ENCODE measurements at regions not wholly inside any gene's neighbourhood (a gene's known extent, or its start where the extent isn't known, plus 50 kb on each side); places are given as distances from the start of the nearest gene placed in this dataset.

DNA sequence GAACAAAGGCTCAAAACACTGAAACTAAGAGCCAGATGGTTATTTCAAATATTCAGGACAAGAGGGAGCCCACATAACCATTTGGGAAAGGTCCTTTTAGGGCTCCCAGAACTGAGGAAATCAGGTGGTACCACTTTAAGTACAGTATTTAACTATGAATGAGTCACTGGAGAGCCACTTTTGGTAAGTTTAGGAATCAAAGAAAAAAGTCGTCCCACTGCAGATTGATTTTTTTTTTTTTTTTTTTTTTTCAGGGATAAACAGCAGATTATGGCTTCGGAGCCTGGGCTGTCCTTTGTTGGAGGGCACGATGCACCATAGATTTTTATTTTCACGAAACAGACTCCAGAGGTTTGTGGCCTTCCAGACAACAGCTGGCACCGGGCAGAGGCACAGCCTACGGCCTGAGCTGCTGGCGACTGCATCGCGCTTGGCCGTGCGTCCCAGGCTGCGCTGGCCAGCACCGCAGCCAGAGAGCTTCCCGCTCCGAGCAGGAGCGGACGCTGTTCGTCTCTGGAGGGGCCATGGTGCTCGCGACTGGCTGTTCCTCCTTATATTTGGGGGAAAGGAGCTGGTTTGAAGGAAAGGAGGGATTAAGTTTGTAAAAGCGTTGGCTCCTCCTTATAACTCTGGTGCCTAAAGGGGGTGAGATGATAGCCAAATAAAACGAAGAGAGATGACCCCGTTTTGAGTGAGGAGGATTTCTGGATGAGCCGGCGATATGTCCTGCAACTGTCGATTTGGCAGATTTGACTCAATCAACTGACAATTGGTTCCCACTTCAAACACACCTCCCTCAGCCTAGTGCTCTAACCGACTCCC, 152.9 kb upstream of the GOLIM4 start:
- DNase-seq (no peak), ATAC-seq (ENCODE audit: low read depth) (no peak)
- intact Hi-C loops (cut with micrococcal nuclease): no loop called here
- no peaks in the 10 kb centered on the region for H3K36me3 Mint-ChIP-seq (ENCODE audit: low read depth)
- no peak overlapping the region for H3K27ac Mint-ChIP-seq
- peaks cover 25% of the 10 kb centered on the region for H3K27me3 Mint-ChIP-seq
- no peaks in the 10 kb centered on the region for H3K9me3 Mint-ChIP-seq
- H3K4me3 Mint-ChIP-seq: peak overlapping the region; percentile 75
- TF ChIP-seq, protein P1, sequence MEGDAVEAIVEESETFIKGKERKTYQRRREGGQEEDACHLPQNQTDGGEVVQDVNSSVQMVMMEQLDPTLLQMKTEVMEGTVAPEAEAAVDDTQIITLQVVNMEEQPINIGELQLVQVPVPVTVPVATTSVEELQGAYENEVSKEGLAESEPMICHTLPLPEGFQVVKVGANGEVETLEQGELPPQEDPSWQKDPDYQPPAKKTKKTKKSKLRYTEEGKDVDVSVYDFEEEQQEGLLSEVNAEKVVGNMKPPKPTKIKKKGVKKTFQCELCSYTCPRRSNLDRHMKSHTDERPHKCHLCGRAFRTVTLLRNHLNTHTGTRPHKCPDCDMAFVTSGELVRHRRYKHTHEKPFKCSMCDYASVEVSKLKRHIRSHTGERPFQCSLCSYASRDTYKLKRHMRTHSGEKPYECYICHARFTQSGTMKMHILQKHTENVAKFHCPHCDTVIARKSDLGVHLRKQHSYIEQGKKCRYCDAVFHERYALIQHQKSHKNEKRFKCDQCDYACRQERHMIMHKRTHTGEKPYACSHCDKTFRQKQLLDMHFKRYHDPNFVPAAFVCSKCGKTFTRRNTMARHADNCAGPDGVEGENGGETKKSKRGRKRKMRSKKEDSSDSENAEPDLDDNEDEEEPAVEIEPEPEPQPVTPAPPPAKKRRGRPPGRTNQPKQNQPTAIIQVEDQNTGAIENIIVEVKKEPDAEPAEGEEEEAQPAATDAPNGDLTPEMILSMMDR (IDR thresholded peaks at IDR 0.05): no peak
- H3K4me1 Mint-ChIP-seq: peaks cover 25% of the 10 kb centered on the region
- ChIA-PET POLR2A (no interaction called here), CTCF (no interaction called here)

DNA sequence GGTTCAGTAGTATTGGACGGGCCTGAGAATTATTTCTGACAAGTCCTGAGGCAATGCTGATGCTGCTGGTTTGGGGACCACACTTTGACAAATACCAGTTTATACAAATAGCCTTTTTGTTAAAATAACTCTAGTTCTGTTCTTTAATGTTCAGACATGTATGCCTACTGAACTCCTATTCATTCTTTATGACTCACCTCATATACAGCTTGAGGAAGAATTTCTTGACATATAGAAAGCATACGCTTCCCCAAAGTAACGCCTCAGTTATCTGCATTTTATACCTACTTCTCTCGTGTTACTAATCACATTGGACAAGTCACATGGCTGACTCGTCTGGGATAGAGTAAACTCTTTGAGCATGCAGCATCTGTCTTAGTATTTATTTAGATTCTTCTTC, 145.4 kb upstream of the GOLIM4 start:
- TF ChIP-seq, protein P1 (IDR thresholded peaks at IDR 0.05): no peak
- intact Hi-C loops (cut with micrococcal nuclease): no loop called here
- H3K27me3 Mint-ChIP-seq: peaks cover 13% of the 10 kb centered on the region
- DNase-seq: no peak
- no peaks in the 10 kb centered on the region for H3K4me1 Mint-ChIP-seq
- CTCF ChIA-PET: no interaction called here
- H3K9me3 Mint-ChIP-seq: no peaks in the 10 kb centered on the region
- no peak overlapping the region for H3K27ac Mint-ChIP-seq
- H3K4me3 Mint-ChIP-seq: no peak overlapping the region
- ATAC-seq (ENCODE audit: low read depth): no peak
- POLR2A ChIA-PET: no interaction called here
- no peaks in the 10 kb centered on the region for H3K36me3 Mint-ChIP-seq (ENCODE audit: low read depth)

- ChIA-PET POLR2A (no interaction called here), CTCF (no interaction called here)
- H3K36me3 Mint-ChIP-seq (ENCODE audit: low read depth): no peaks in the 10 kb centered on the region
- intact Hi-C loops (cut with micrococcal nuclease): no loop called here
- no peak for ATAC-seq (ENCODE audit: low read depth)
- no peak for DNase-seq
- H3K27me3 Mint-ChIP-seq: peaks cover 13% of the 10 kb centered on the region
- no peak overlapping the region for H3K4me3 Mint-ChIP-seq
- no peak overlapping the region for H3K27ac Mint-ChIP-seq
- TF ChIP-seq, protein P1 (IDR thresholded peaks at IDR 0.05): no peak
- no peaks in the 10 kb centered on the region for H3K9me3 Mint-ChIP-seq
- no peaks in the 10 kb centered on the region for H3K4me1 Mint-ChIP-seq
These were observed 143.6 kb upstream of the GOLIM4 start for GRCh38 chr3:168239287-168239686.

DNA sequence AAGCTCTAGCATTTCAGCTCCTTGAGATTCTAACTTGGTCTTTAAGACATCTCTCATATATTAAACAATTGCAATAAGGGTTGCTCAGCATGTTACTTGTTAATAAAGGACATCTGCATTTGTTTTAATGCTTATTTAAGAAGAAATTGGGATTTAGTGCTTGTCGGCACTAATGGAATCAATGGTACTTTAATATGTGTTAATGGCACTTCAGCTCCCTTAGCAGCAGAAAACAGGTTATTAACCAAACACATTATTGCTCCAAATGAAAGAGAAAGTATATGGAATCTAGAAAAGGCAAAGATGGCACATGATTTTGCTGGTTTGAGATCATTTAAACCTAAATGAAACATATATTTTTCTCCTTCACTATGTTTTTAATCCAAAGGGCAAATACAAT, 137.3 kb upstream of the GOLIM4 start:
- no peak for DNase-seq
- peaks cover 4% of the 10 kb centered on the region for H3K27me3 Mint-ChIP-seq
- intact Hi-C loops (cut with micrococcal nuclease): no loop called here
- no peak overlapping the region for H3K27ac Mint-ChIP-seq
- H3K9me3 Mint-ChIP-seq: no peaks in the 10 kb centered on the region
- no peaks in the 10 kb centered on the region for H3K4me1 Mint-ChIP-seq
- no peaks in the 10 kb centered on the region for H3K36me3 Mint-ChIP-seq (ENCODE audit: low read depth)
- ChIA-PET POLR2A (no interaction called here), CTCF (no interaction called here)
- no peak overlapping the region for H3K4me3 Mint-ChIP-seq
- ATAC-seq (ENCODE audit: low read depth): no peak
- TF ChIP-seq, protein P1 (IDR thresholded peaks at IDR 0.05): no peak

DNA sequence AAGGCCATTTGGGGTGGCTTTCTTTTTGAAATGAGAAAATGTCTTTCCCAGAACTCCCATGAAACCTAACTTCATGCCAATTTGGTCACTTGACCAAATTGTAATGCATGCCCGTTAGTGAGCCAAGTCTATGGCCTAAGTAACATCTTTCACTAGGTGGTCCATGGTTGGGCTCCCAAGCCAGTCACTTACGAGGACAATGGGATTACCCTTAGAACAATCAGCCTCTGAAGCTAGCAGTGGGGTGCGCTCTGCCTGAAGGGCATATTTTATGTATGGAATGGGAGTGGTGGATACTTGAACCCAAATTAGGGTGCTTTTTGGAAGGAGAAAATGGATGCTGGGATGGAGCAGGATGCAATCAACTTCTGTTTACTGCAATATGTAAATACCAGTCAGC, 127.4 kb upstream of the GOLIM4 start:
- intact Hi-C loops (cut with micrococcal nuclease): no loop called here
- Mint-ChIP-seq H3K27ac (no peak overlapping the region), H3K4me3 (no peak overlapping the region)

More for the DNA sequence above, 127.4 kb upstream of the GOLIM4 start:
- no peaks in the 10 kb centered on the region for H3K4me1 Mint-ChIP-seq
- CTCF ChIA-PET: no interaction called here
- DNase-seq: no peak
- TF ChIP-seq, protein P1 (IDR thresholded peaks at IDR 0.05): no peak
- ATAC-seq (ENCODE audit: low read depth): no peak
- no peaks in the 10 kb centered on the region for H3K36me3 Mint-ChIP-seq (ENCODE audit: low read depth)
- peaks cover 5% of the 10 kb centered on the region for H3K27me3 Mint-ChIP-seq
- POLR2A ChIA-PET: no interaction called here
- H3K9me3 Mint-ChIP-seq: no peaks in the 10 kb centered on the region
